KG1 (cell line): ENCODE measurements at regions not wholly inside any gene's neighbourhood (a gene's known extent, or its start where the extent isn't known, plus 50 kb on each side); places are given as distances from the start of the nearest gene placed in this dataset.
A peak's percentile ranks its signal among the peaks of the same experiment; 100 is the strongest.
"Not testable (repeated sequence)": the region's sequence is repeated elsewhere in the genome, so short reads cannot be mapped to it uniquely, and the experiment has no call there.

ENCODE experiments used
- DNase-seq: peaks from one replicate; lab custom pipeline; 2025; lab: John Stamatoyannopoulos, UW

GRCh38 chr1:239931341-239931740 lies 160.3 kb upstream of the FMN2 start:
- DNase-seq = no peak

- no peak for DNase-seq
Measured at GRCh38 chr1:239939602-239940001, 152.1 kb upstream of the FMN2 start.

GRCh38 chr1:239943761-239944160 lies 147.9 kb upstream of the FMN2 start:
- no peak for DNase-seq

- DNase-seq = no peak
Measured at GRCh38 chr1:239944666-239945065, 147.0 kb upstream of the FMN2 start.

- DNase-seq = no peak
Measured at GRCh38 chr1:239947801-239948200, 143.9 kb upstream of the FMN2 start.

GRCh38 chr1:239951511-239952140 lies 140.1 kb upstream of the FMN2 start:
- peak; percentile 55 for DNase-seq

- DNase-seq = no peak
Measured at GRCh38 chr1:239952348-239953308, 139.1 kb upstream of the FMN2 start.

- DNase-seq = no peak
Measured at GRCh38 chr1:239954836-239955235, 136.8 kb upstream of the FMN2 start.

- no peak for DNase-seq
Measured at GRCh38 chr1:239955431-239955830, 136.3 kb upstream of the FMN2 start.

GRCh38 chr1:239956263-239956662 lies 135.4 kb upstream of the FMN2 start:
- DNase-seq = no peak

GRCh38 chr1:239958063-239958462 lies 133.6 kb upstream of the FMN2 start:
- no peak for DNase-seq

GRCh38 chr1:239960366-239960765 lies 131.3 kb upstream of the FMN2 start:
- DNase-seq = no peak

GRCh38 chr1:239963856-239964255 lies 127.8 kb upstream of the FMN2 start:
- DNase-seq = no peak

GRCh38 chr1:239976130-239976968 lies 115.3 kb upstream of the FMN2 start:
- peak; percentile 49 for DNase-seq

GRCh38 chr1:239977416-239977815 lies 114.3 kb upstream of the FMN2 start:
- no peak for DNase-seq

- no peak for DNase-seq
Measured at GRCh38 chr1:239979456-239979855, 112.2 kb upstream of the FMN2 start.

- DNase-seq = no peak
Measured at GRCh38 chr1:239982762-239983161, 108.9 kb upstream of the FMN2 start.

GRCh38 chr1:239985044-239985443 lies 106.6 kb upstream of the FMN2 start:
- DNase-seq = no peak

- DNase-seq = peak; percentile 45
Measured at GRCh38 chr1:239987103-239987745, 104.5 kb upstream of the FMN2 start.

- DNase-seq = no peak
Measured at GRCh38 chr1:239989990-239990389, 101.7 kb upstream of the FMN2 start.

GRCh38 chr1:239992566-239992965 lies 99.1 kb upstream of the FMN2 start:
- not testable (repeated sequence) for DNase-seq

- no peak for DNase-seq
Measured at GRCh38 chr1:239993366-239993765, 98.3 kb upstream of the FMN2 start.
